SK-N-SH treated with all-trans-retinoic acid at 6 μM for 48 hours (cell line): ENCODE measurements at regions not wholly inside any gene's neighbourhood (a gene's known extent, or its start where the extent isn't known, plus 50 kb on each side); places are given as distances from the start of the nearest gene placed in this dataset.

ENCODE experiments used
- ATAC-seq: fragments of 200-7000 bp; cut with Tn5 transposase; 3 replicates; pipeline ENCODE4 v1.9.1; 2020; ENCODE audit warnings: mild to moderate bottlenecking, moderate library complexity
- ARNTL ChIP-seq: fragments of 450-650 bp; formaldehyde crosslinking; IDR thresholded peaks from 2 replicates; pipeline ENCODE4 v1.5.0; 2020; ENCODE audit warnings: low read depth, mild to moderate bottlenecking, moderate library complexity, borderline replicate concordance
- BACH2 ChIP-seq: fragments of 250-450 bp; sonication (Bioruptor Pico); IDR thresholded peaks from 2 replicates; pipeline ENCODE4 v1.9.0; 2021; ENCODE audit warnings: mild to moderate bottlenecking, borderline replicate concordance
- CSDC2 ChIP-seq: fragments of 250-450 bp; sonication (Bioruptor Pico); IDR thresholded peaks from 2 replicates; pipeline ENCODE4 v1.5.0; 2020; ENCODE audit warnings: mild to moderate bottlenecking, moderate library complexity
- ESRRG ChIP-seq: fragments of 250-450 bp; sonication (Bioruptor Pico); IDR thresholded peaks from 2 replicates; pipeline ENCODE4 v1.6.1; 2021; ENCODE audit warnings: mild to moderate bottlenecking
- GLIS3 ChIP-seq: fragments of 250-450 bp; sonication (Bioruptor Pico); IDR thresholded peaks from 2 replicates; pipeline ENCODE4 v1.5.0; 2020; ENCODE audit warnings: mild to moderate bottlenecking, moderate library complexity
- ISL1 ChIP-seq: fragments of 250-450 bp; sonication (Bioruptor Pico); IDR thresholded peaks from 2 replicates; pipeline ENCODE4 v2.1.2; 2022; ENCODE audit warnings: mild to moderate bottlenecking, moderate library complexity
- OSR1 ChIP-seq: fragments of 250-450 bp; sonication (Bioruptor Pico); IDR thresholded peaks from 2 replicates; pipeline ENCODE4 v1.8.0; 2022; ENCODE audit warnings: moderate library complexity, mild to moderate bottlenecking, inconsistent platforms
- PPARA ChIP-seq: fragments of 250-450 bp; sonication (Bioruptor Pico); IDR thresholded peaks from 2 replicates; pipeline ENCODE4 v1.5.0; 2020; ENCODE audit warnings: mild to moderate bottlenecking, borderline replicate concordance
- RARB ChIP-seq: fragments of 250-450 bp; sonication (Bioruptor Pico); IDR thresholded peaks from 2 replicates; pipeline ENCODE4 v1.8.0; 2021; ENCODE audit warnings: mild to moderate bottlenecking, moderate library complexity
- SNAI2 ChIP-seq: fragments of 250-450 bp; sonication (Bioruptor Pico); IDR thresholded peaks from 2 replicates; pipeline ENCODE4 v1.5.0; 2020; ENCODE audit warnings: mild to moderate bottlenecking, moderate library complexity
- TCF4 ChIP-seq: fragments of 250-450 bp; sonication (Bioruptor Pico); IDR thresholded peaks from 2 replicates; pipeline ENCODE4 v1.8.0; 2021; ENCODE audit warnings: mild to moderate bottlenecking, moderate library complexity, borderline replicate concordance
- TOX ChIP-seq: fragments of 250-450 bp; sonication (Bioruptor Pico); IDR thresholded peaks from 2 replicates; pipeline ENCODE4 v1.8.0; 2021; ENCODE audit warnings: mild to moderate bottlenecking, moderate library complexity, borderline replicate concordance
- ZC3H10 ChIP-seq: fragments of 250-450 bp; sonication (Bioruptor Pico); IDR thresholded peaks from 2 replicates; pipeline ENCODE4 v1.5.1; 2021; ENCODE audit warnings: mild to moderate bottlenecking, moderate library complexity
- ZFP3 ChIP-seq: fragments of 250-450 bp; sonication (Bioruptor Pico); IDR thresholded peaks from 2 replicates; pipeline ENCODE4 v1.5.0; 2020; ENCODE audit warnings: mild to moderate bottlenecking, moderate library complexity
- ZFP30 ChIP-seq: fragments of 450-650 bp; formaldehyde crosslinking; IDR thresholded peaks from 2 replicates; pipeline ENCODE4 v1.5.0; 2022; ENCODE audit warnings: mild to moderate bottlenecking, moderate library complexity
- ZNF565 ChIP-seq: fragments of 450-650 bp; formaldehyde crosslinking; conservative IDR thresholded peaks from 2 replicates; pipeline ENCODE4 v1.5.0; 2020; ENCODE audit warnings: low read depth, mild to moderate bottlenecking, moderate library complexity
- ZNF70 ChIP-seq: fragments of 450-650 bp; formaldehyde crosslinking; IDR thresholded peaks from 2 replicates; pipeline ENCODE4 v1.5.0; 2020; ENCODE audit warnings: mild to moderate bottlenecking, moderate library complexity
- ZNF8 ChIP-seq: fragments of 450-650 bp; formaldehyde crosslinking; IDR thresholded peaks from 2 replicates; pipeline ENCODE4 v1.5.0; 2020; ENCODE audit warnings: mild to moderate bottlenecking, moderate library complexity
- TF ChIP-seq, protein P1 (sequence below): fragments of 250-450 bp; sonication (Bioruptor Pico); IDR thresholded peaks from 2 replicates; pipeline ENCODE4 v1.8.0; 2020; ENCODE audit warnings: mild to moderate bottlenecking, moderate library complexity, borderline replicate concordance
- TF ChIP-seq, protein P2 (sequence below): fragments of 250-450 bp; sonication (Bioruptor Pico); IDR thresholded peaks from 2 replicates; pipeline ENCODE4 v1.8.0; 2021; ENCODE audit warnings: low read depth, mild to moderate bottlenecking, moderate library complexity, borderline replicate concordance
- TF ChIP-seq, protein P3 (sequence below): fragments of 250-450 bp; sonication (Bioruptor Pico); IDR thresholded peaks from 2 replicates; pipeline ENCODE4 v1.5.0; 2020; ENCODE audit warnings: mild to moderate bottlenecking, moderate library complexity
- TF ChIP-seq, protein P4 (sequence below): fragments of 250-450 bp; sonication (Bioruptor Pico); IDR thresholded peaks from 2 replicates; pipeline ENCODE4 v1.5.1; 2021; ENCODE audit warnings: mild to moderate bottlenecking, moderate library complexity
- TF ChIP-seq, protein P5 (sequence below): fragments of 250-450 bp; sonication (Bioruptor Pico); IDR thresholded peaks from 2 replicates; pipeline ENCODE4 v1.5.1; 2020; ENCODE audit warnings: low read depth, mild to moderate bottlenecking, moderate library complexity

DNA sequence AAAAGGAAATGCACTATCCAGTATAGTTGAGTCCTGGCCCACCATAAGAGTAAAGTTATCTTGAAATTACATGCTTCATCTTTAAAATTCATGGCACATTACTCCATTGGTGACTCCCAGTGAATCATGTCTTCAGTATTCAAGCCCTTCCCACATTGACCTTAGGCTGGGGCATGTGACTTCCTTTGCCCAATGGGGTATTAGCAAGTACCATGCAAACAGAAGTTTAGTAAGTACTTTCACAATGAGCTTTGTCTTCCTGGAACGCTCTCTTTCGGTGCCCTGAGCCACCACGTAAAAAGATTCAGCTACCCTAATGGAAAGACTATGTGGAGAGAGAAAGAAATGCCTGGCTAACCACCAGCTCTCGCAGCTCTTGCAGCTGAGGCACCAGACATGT is 235.4 kb downstream of the HNRNPD start (continued):
- TF ChIP-seq, protein P1, sequence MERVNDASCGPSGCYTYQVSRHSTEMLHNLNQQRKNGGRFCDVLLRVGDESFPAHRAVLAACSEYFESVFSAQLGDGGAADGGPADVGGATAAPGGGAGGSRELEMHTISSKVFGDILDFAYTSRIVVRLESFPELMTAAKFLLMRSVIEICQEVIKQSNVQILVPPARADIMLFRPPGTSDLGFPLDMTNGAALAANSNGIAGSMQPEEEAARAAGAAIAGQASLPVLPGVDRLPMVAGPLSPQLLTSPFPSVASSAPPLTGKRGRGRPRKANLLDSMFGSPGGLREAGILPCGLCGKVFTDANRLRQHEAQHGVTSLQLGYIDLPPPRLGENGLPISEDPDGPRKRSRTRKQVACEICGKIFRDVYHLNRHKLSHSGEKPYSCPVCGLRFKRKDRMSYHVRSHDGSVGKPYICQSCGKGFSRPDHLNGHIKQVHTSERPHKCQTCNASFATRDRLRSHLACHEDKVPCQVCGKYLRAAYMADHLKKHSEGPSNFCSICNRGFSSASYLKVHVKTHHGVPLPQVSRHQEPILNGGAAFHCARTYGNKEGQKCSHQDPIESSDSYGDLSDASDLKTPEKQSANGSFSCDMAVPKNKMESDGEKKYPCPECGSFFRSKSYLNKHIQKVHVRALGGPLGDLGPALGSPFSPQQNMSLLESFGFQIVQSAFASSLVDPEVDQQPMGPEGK (CRISPR knock-in tag): no peak
- TF ChIP-seq ZFP30: no peak
- TF ChIP-seq GLIS3: no peak
- no peak for TF ChIP-seq ZFP3 (CRISPR knock-in tag)
- TF ChIP-seq CSDC2 (CRISPR knock-in tag): no peak
- TF ChIP-seq RARB (CRISPR knock-in tag): no peak
- TF ChIP-seq, all 23 proteins: peak for 0

DNA sequence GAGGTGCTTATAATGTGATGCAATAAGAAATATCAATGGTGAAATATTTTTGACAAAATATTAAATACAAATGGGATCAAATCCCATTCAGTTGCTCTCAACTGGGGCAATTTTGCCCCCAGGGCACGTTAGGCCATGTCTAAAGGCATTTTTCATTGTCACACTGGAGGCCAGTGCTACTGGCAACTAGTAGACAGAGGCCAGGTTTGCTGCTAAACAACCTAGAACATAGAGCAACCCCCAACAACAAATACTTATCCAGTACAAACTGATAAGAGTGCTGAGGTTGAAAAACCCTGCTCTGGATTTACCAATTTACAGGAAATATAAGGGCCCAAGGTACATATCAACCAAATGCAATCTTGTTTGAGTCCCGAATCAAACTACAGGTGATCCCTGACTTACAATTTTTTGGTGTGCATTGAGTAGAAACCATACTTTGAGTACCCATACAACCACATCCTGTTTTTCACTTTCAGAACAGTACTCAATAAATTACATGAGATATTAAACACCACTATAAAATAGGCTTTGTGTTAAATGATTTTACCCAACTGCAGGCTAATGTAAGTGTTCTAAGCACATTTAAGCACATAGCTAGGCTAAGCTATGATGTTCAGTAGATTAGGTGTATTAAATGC is 237.5 kb downstream of the HNRNPD start:
- TF ChIP-seq ZNF70 (CRISPR knock-in tag) (no peak), OSR1 (no peak), ZFP30 (no peak), BACH2 (CRISPR knock-in tag) (no peak), SNAI2 (CRISPR knock-in tag) (no peak), ISL1 (no peak), ZNF8 (CRISPR knock-in tag) (no peak), TOX (CRISPR knock-in tag) (no peak), TCF4 (CRISPR knock-in tag) (no peak), ARNTL (CRISPR knock-in tag) (no peak), ZFP3 (CRISPR knock-in tag) (no peak), ESRRG (CRISPR knock-in tag) (no peak), CSDC2 (CRISPR knock-in tag) (no peak)
- TF ChIP-seq, protein P2, sequence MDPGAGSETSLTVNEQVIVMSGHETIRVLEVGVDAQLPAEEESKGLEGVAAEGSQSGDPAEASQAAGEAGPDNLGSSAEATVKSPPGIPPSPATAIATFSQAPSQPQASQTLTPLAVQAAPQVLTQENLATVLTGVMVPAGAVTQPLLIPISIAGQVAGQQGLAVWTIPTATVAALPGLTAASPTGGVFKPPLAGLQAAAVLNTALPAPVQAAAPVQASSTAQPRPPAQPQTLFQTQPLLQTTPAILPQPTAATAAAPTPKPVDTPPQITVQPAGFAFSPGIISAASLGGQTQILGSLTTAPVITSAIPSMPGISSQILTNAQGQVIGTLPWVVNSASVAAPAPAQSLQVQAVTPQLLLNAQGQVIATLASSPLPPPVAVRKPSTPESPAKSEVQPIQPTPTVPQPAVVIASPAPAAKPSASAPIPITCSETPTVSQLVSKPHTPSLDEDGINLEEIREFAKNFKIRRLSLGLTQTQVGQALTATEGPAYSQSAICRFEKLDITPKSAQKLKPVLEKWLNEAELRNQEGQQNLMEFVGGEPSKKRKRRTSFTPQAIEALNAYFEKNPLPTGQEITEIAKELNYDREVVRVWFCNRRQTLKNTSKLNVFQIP (CRISPR knock-in tag): no peak
- TF ChIP-seq, protein P1 (CRISPR knock-in tag): no peak
- TF ChIP-seq, protein P3, sequence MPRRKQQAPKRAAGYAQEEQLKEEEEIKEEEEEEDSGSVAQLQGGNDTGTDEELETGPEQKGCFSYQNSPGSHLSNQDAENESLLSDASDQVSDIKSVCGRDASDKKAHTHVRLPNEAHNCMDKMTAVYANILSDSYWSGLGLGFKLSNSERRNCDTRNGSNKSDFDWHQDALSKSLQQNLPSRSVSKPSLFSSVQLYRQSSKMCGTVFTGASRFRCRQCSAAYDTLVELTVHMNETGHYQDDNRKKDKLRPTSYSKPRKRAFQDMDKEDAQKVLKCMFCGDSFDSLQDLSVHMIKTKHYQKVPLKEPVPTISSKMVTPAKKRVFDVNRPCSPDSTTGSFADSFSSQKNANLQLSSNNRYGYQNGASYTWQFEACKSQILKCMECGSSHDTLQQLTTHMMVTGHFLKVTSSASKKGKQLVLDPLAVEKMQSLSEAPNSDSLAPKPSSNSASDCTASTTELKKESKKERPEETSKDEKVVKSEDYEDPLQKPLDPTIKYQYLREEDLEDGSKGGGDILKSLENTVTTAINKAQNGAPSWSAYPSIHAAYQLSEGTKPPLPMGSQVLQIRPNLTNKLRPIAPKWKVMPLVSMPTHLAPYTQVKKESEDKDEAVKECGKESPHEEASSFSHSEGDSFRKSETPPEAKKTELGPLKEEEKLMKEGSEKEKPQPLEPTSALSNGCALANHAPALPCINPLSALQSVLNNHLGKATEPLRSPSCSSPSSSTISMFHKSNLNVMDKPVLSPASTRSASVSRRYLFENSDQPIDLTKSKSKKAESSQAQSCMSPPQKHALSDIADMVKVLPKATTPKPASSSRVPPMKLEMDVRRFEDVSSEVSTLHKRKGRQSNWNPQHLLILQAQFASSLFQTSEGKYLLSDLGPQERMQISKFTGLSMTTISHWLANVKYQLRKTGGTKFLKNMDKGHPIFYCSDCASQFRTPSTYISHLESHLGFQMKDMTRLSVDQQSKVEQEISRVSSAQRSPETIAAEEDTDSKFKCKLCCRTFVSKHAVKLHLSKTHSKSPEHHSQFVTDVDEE (CRISPR knock-in tag): no peak
- TF ChIP-seq, protein P4, sequence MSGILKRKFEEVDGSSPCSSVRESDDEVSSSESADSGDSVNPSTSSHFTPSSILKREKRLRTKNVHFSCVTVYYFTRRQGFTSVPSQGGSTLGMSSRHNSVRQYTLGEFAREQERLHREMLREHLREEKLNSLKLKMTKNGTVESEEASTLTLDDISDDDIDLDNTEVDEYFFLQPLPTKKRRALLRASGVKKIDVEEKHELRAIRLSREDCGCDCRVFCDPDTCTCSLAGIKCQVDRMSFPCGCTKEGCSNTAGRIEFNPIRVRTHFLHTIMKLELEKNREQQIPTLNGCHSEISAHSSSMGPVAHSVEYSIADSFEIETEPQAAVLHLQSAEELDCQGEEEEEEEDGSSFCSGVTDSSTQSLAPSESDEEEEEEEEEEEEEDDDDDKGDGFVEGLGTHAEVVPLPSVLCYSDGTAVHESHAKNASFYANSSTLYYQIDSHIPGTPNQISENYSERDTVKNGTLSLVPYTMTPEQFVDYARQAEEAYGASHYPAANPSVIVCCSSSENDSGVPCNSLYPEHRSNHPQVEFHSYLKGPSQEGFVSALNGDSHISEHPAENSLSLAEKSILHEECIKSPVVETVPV: no peak
- ATAC-seq: no peak

DNA sequence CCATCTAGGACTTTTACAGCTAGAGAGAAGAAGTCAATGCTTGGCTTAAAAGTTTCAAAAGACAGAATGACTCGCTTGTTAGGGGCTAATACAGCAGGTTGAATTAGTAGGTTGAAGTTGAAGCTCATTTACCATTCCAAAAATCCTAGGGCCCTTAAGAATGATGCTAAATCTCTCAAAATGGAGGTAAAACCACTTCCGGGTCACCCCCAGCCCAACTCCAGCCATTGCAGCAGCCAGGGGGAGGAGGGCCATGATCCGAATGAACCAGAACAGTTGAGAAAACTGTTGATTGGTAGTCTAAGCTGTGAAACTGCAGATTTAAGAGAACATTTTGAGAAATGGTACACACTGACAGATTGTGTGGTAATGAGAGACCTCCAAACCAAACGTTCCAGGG is 245.4 kb downstream of the HNRNPD start:
- TF ChIP-seq, protein P2 (CRISPR knock-in tag): no peak
- TF ChIP-seq RARB (CRISPR knock-in tag) (no peak), ZFP30 (no peak), ARNTL (CRISPR knock-in tag) (no peak), ZC3H10 (CRISPR knock-in tag) (no peak), TCF4 (CRISPR knock-in tag) (no peak), OSR1 (no peak), ZNF565 (no peak), PPARA (CRISPR knock-in tag) (no peak), ZNF70 (CRISPR knock-in tag) (no peak), ZFP3 (CRISPR knock-in tag) (no peak)
- TF ChIP-seq, protein P5, sequence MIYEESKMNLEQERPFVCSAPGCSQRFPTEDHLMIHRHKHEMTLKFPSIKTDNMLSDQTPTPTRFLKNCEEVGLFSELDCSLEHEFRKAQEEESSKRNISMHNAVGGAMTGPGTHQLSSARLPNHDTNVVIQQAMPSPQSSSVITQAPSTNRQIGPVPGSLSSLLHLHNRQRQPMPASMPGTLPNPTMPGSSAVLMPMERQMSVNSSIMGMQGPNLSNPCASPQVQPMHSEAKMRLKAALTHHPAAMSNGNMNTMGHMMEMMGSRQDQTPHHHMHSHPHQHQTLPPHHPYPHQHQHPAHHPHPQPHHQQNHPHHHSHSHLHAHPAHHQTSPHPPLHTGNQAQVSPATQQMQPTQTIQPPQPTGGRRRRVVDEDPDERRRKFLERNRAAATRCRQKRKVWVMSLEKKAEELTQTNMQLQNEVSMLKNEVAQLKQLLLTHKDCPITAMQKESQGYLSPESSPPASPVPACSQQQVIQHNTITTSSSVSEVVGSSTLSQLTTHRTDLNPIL (CRISPR knock-in tag): no peak
- no peak for ATAC-seq
